ENCODE measurements at regions not wholly inside any gene's neighbourhood (a gene's known extent, or its start where the extent isn't known, plus 50 kb on each side); places are given as distances from the start of the nearest gene placed in this dataset.

GRCh38 chr22:49568751-49569285, 258.9 kb downstream of the BRD1 start:
- TF ChIP-seq CTCF (IDR thresholded peaks at IDR 0.05; ENCODE audit: low read depth, low read length) = no peak
- no peak for TF ChIP-seq MAX (IDR thresholded peaks at IDR 0.05; ENCODE audit: low read depth, low read length)
- no peak for TF ChIP-seq MYC (IDR thresholded peaks at IDR 0.05; ENCODE audit: low read depth, low read length)
- no peak for TF ChIP-seq POLR2A (IDR thresholded peaks at IDR 0.05; ENCODE audit: extremely low read depth, insufficient read length)
- H3K4me3 ChIP-seq (ENCODE audit: low read depth, low read length) = no peak overlapping the region
- DNase-seq (ENCODE audit: low read depth) = no peak

- no peak for TF ChIP-seq CTCF (IDR thresholded peaks at IDR 0.05; ENCODE audit: low read depth, low read length)
- no peak for TF ChIP-seq MYC (IDR thresholded peaks at IDR 0.05; ENCODE audit: low read depth, low read length)
- no peak for TF ChIP-seq POLR2A (IDR thresholded peaks at IDR 0.05; ENCODE audit: extremely low read depth, insufficient read length)
- no peak for TF ChIP-seq MAX (IDR thresholded peaks at IDR 0.05; ENCODE audit: low read depth, low read length)
- no peak overlapping the region for H3K4me3 ChIP-seq (ENCODE audit: low read depth, low read length)
- peak; percentile 66 for DNase-seq (ENCODE audit: low read depth)
Observed at GRCh38 chr22:49567899-49568750, 259.5 kb downstream of the BRD1 start.

GRCh38 chr22:49566693-49567092, 261.0 kb downstream of the BRD1 start:
- H3K4me3 ChIP-seq (ENCODE audit: low read depth, low read length) = no peak overlapping the region
- TF ChIP-seq POLR2A (IDR thresholded peaks at IDR 0.05; ENCODE audit: extremely low read depth, insufficient read length) (no peak), MYC (IDR thresholded peaks at IDR 0.05; ENCODE audit: low read depth, low read length) (no peak), CTCF (IDR thresholded peaks at IDR 0.05; ENCODE audit: low read depth, low read length) (no peak), MAX (IDR thresholded peaks at IDR 0.05; ENCODE audit: low read depth, low read length) (no peak)
- peak; percentile 73 for DNase-seq (ENCODE audit: low read depth)

GRCh38 chr22:49566141-49566541, 261.5 kb downstream of the BRD1 start:
- no peak for TF ChIP-seq CTCF (IDR thresholded peaks at IDR 0.05; ENCODE audit: low read depth, low read length)
- TF ChIP-seq POLR2A (IDR thresholded peaks at IDR 0.05; ENCODE audit: extremely low read depth, insufficient read length) = no peak
- no peak for TF ChIP-seq MYC (IDR thresholded peaks at IDR 0.05; ENCODE audit: low read depth, low read length)
- TF ChIP-seq MAX (IDR thresholded peaks at IDR 0.05; ENCODE audit: low read depth, low read length) = no peak
- H3K4me3 ChIP-seq (ENCODE audit: low read depth, low read length) = no peak overlapping the region
- DNase-seq (ENCODE audit: low read depth) = peak; percentile 11

GRCh38 chr22:49565516-49565855, 262.2 kb downstream of the BRD1 start:
- no peak overlapping the region for H3K4me3 ChIP-seq (ENCODE audit: low read depth, low read length)
- DNase-seq (ENCODE audit: low read depth) = no peak
- TF ChIP-seq MYC (IDR thresholded peaks at IDR 0.05; ENCODE audit: low read depth, low read length) (no peak), POLR2A (IDR thresholded peaks at IDR 0.05; ENCODE audit: extremely low read depth, insufficient read length) (no peak), MAX (IDR thresholded peaks at IDR 0.05; ENCODE audit: low read depth, low read length) (no peak), CTCF (IDR thresholded peaks at IDR 0.05; ENCODE audit: low read depth, low read length) (no peak)

Data from NB4 (cell line).